ENCODE measurements at regions not wholly inside any gene's neighbourhood (a gene's known extent, or its start where the extent isn't known, plus 50 kb on each side); places are given as distances from the start of the nearest gene placed in this dataset.

- no peak for TF ChIP-seq BCL6B (tag by site-specific recombination; IDR thresholded peaks at IDR 0.05)
- TF ChIP-seq SALL2 (tag by site-specific recombination; IDR thresholded peaks at IDR 0.05; ENCODE audit: borderline replicate concordance): no peak
- TF ChIP-seq GLIS2 (tag by site-specific recombination; IDR thresholded peaks at IDR 0.05): no peak
Observed at GRCh38 chr2:116467243-116467642, 1347.2 kb upstream of the DDX18 start (continued).

GRCh38 chr2:116477229-116477628, 1337.3 kb upstream of the DDX18 start:
- Histone ChIP-seq H3K4me3 (ENCODE audit: low read depth, low read length) (no peak overlapping the region), H3K36me3 (ENCODE audit: control insufficient read depth in 2 of 2, insufficient read depth in 1 of 2, low read length in 2 of 2) (no peaks in the 10 kb centered on the region), H3K9me3 (ENCODE audit: control insufficient read depth, insufficient read depth, low read depth, low read length) (no peaks in the 10 kb centered on the region), H3K4me1 (ENCODE audit: control insufficient read depth, insufficient read depth, low read length) (no peaks in the 10 kb centered on the region), H3K27ac (ENCODE audit: extremely low read depth, low read depth, low read length) (no peak overlapping the region)
- TF ChIP-seq ZBTB49 (tag by site-specific recombination; IDR thresholded peaks at IDR 0.05; ENCODE audit: low read depth): no peak
- TF ChIP-seq ZNF596 (tag by site-specific recombination; IDR thresholded peaks at IDR 0.05): no peak
- no peak for TF ChIP-seq ZBTB17 (tag by site-specific recombination; IDR thresholded peaks at IDR 0.05)
- TF ChIP-seq ZNF433 (tag by site-specific recombination; IDR thresholded peaks at IDR 0.05; ENCODE audit: low read depth): no peak
- no peak for TF ChIP-seq KLF1 (tag by site-specific recombination; IDR thresholded peaks at IDR 0.05)
- no peak for TF ChIP-seq ZNF423 (tag by site-specific recombination; IDR thresholded peaks at IDR 0.05)
- no peak for TF ChIP-seq ZNF394 (tag by site-specific recombination; IDR thresholded peaks at IDR 0.05; ENCODE audit: borderline replicate concordance)
- TF ChIP-seq SCRT1 (tag by site-specific recombination; IDR thresholded peaks at IDR 0.05; ENCODE audit: borderline replicate concordance): no peak
- no peak for TF ChIP-seq ZNF544 (tag by site-specific recombination; IDR thresholded peaks at IDR 0.05)
- no peak for TF ChIP-seq ZNF513 (tag by site-specific recombination; IDR thresholded peaks at IDR 0.05)
- TF ChIP-seq ZNF112 (tag by site-specific recombination; IDR thresholded peaks at IDR 0.05): no peak
- no peak for TF ChIP-seq ZNF175 (tag by site-specific recombination; IDR thresholded peaks at IDR 0.05)
- no peak for TF ChIP-seq ZSCAN30 (tag by site-specific recombination; IDR thresholded peaks at IDR 0.05)
- ChIA-PET CTCF (interaction anchor here (0.7 kb wide), 1 partner anchor 1138 kb away, joined by 3 read pairs; no protein-coding TSS in a partner anchor), POLR2A (no interaction called here)

- Histone ChIP-seq H3K4me3 (ENCODE audit: low read depth, low read length) (no peak overlapping the region), H3K9me3 (ENCODE audit: control insufficient read depth, insufficient read depth, low read depth, low read length) (no peaks in the 10 kb centered on the region), H3K27ac (ENCODE audit: extremely low read depth, low read depth, low read length) (no peak overlapping the region), H3K36me3 (ENCODE audit: control insufficient read depth in 2 of 2, insufficient read depth in 1 of 2, low read length in 2 of 2) (no peaks in the 10 kb centered on the region), H3K4me1 (ENCODE audit: control insufficient read depth, insufficient read depth, low read length) (no peaks in the 10 kb centered on the region)
- TF ChIP-seq REST (tag by site-specific recombination; IDR thresholded peaks at IDR 0.05) (no peak), ZNF423 (tag by site-specific recombination; IDR thresholded peaks at IDR 0.05) (no peak), ZNF292 (tag by site-specific recombination; IDR thresholded peaks at IDR 0.05; ENCODE audit: borderline replicate concordance, low read depth) (no peak), ZNF26 (tag by site-specific recombination; IDR thresholded peaks at IDR 0.05) (no peak), ZNF521 (tag by site-specific recombination; IDR thresholded peaks at IDR 0.05) (no peak), ZNF792 (tag by site-specific recombination; IDR thresholded peaks at IDR 0.05) (no peak), ZNF24 (tag by site-specific recombination; IDR thresholded peaks at IDR 0.05) (no peak), ZNF558 (tag by site-specific recombination; IDR thresholded peaks at IDR 0.05) (no peak)
- POLR2A ChIA-PET: no interaction called here
- CTCF ChIA-PET: no interaction called here
Observed at GRCh38 chr2:116487336-116487735, 1327.2 kb upstream of the DDX18 start.

All from HEK293 (cell line).